GM19438 (cell line): ENCODE measurements at regions not wholly inside any gene's neighbourhood (a gene's known extent, or its start where the extent isn't known, plus 50 kb on each side); places are given as distances from the start of the nearest gene placed in this dataset.
"Not testable (repeated sequence)": the region's sequence is repeated elsewhere in the genome, so short reads cannot be mapped to it uniquely, and the experiment has no call there.

ENCODE experiments used
- ATAC-seq: cut with Tn5 transposase; IDR thresholded peaks from one replicate; pipeline ENCODE4 v1.9.1; 2021; ENCODE audit warnings: low read depth; ENCODE audit not compliant: unreplicated experiment

- ATAC-seq = not testable (repeated sequence)
Observed at GRCh38 chr14:37838778-37839177, 243.3 kb downstream of the TTC6 start.

DNA sequence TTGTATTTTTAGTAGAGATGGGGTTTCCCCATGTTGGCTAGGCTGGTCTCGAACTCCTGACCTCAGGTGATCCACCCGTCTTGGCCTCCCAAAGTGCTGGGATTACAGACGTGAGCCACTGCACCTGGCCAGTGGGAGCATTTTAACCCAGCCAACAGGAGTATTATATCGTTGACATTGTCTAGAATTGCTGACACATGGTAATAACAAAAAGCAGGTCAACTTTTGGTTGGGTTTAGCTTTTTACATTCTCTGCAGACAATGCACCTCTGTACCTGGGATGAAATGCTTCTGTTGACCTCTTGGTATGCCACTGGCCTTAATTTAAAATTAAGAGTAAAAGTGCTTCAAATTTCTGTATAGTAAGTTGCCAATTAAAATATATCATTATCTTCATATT lies 245.6 kb downstream of the TTC6 start:
- not testable (repeated sequence) for ATAC-seq

DNA sequence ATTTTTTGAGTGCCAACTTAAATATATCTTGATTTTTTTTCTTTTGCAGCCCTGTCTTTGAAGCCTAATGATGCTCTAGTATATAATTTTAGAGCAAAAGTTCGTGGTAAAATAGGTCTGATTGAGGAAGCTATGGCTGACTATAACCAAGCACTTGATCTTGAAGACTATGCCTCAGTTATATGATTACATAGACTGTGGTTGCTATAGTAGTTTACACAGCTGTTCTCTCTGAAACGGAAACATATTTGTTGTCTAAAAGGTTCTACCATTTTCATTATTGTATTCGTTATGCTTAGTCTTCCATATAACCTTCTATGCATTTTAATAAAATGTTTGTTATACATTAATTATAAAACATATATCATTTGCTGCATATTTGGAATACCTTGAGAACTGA lies 246.7 kb downstream of the TTC6 start:
- no peak for ATAC-seq

- ATAC-seq = no peak
Observed at GRCh38 chr14:37843954-37844607, 248.7 kb downstream of the TTC6 start.

DNA sequence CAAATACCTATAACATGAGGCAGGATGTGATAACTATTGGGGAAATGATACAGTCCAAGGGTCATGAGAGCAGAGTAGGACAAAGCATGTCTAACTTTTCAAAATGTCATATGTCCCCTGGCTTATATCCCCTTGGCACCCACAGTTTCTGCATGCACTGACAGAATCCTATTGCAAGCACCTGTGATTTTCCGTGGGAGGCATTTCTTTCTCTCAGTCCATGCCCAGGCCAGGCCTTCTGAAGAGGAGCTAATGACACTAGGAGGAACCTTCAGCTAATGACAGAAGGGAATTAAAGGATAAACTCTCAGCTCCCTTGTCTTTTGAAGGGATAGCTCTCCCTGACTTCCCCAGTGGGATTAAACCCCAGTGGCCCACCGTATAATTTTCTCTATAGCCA lies 249.2 kb downstream of the TTC6 start:
- ATAC-seq = no peak

DNA sequence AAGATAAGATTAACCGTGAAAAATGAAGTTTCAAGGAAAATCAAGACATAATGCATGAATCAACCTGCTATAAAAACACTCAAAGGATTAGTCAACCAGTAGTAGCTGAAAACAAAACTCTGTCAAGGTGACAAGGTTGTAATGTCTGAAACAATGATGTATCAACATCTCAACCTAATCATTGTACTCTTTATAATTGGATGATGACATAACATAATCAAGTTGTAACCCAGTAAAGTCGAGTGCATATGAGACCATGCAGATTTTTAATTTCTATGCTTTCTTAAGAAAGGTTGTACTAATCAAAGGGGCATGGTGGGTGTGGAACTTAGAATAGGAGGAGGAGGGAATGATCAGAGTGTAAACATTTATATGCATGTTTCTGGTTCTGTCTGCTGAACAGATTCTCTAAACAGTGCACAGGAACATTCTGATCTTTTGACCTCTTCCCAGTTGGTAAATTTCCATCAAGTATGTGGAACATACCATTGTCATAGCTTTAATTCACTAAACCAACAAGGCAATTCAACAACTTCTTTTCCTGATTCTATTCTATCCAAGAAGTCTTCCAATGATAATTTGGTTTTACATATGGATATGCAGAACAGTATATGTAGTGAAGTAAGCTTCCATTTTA lies 253.7 kb downstream of the TTC6 start:
- ATAC-seq = no peak

GRCh38 chr14:37851054-37851453 lies 255.6 kb downstream of the TTC6 start:
- no peak for ATAC-seq

DNA sequence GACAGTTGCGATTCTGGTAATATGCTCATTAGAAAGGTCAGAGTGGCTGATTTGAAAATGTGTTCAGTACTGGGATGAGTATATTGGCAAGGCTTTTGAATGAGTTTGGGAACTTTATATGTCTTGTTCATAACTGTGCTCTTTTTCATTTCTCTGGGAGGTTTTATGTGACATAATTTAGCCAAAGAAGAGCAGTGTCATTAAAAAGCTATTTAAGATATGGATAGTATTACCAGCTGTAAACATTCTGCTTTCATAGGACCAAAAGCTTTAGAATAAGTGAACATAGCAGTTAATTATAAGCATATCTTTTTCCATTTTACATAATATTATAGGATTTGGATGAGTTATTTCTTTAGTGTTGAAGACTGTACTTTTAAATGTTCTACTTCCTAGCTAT lies 260.4 kb downstream of the TTC6 start:
- no peak for ATAC-seq

DNA sequence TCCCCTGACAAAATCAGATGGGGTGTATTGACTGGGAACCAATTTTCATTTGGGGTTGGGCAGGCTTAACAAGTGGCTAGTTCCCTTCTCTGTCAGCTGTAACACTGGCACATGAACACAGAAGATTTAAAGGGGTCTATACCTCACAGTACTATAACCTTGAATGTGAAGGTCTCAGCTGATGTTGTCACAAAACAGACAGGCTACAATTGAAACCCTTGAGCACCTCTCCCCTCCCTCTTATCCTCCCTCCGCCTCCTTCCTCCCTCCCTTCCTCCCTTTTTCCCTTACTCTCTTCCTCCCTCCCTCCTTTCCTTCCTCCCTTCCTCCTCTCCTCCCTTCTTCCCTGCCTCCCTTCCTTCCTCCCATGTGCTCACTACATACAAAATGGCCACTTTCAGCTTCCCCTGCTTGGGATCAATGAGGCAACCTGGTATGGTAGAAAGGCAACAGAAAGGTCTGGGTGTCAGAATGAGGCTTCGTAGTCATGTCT lies 262.4 kb downstream of the TTC6 start:
- no peak for ATAC-seq

DNA sequence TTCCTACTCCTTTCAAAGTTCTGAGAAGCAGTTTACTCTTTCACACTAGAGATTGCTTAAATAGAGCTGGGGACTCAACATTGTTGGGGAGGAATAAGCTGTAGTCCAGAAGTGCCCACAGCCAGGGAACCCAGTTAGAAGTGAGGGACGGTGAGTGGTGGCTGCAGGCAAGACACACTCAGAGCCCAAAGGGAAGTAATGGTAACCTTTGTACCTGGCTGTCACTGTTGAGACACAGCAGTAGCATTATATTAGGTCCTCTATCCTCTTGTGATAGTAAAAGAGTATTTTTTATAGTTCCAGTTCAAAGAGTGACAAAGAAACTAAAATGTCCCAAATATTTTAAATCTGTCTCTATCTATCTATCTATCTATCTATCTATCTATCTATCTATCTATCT lies 263.3 kb downstream of the TTC6 start:
- ATAC-seq = no peak

GRCh38 chr14:37859177-37859576 lies 263.7 kb downstream of the TTC6 start:
- ATAC-seq = no peak

- no peak for ATAC-seq
Observed at GRCh38 chr14:37862263-37862662, 266.8 kb downstream of the TTC6 start.

GRCh38 chr14:37864128-37864527 lies 268.7 kb downstream of the TTC6 start:
- no peak for ATAC-seq

DNA sequence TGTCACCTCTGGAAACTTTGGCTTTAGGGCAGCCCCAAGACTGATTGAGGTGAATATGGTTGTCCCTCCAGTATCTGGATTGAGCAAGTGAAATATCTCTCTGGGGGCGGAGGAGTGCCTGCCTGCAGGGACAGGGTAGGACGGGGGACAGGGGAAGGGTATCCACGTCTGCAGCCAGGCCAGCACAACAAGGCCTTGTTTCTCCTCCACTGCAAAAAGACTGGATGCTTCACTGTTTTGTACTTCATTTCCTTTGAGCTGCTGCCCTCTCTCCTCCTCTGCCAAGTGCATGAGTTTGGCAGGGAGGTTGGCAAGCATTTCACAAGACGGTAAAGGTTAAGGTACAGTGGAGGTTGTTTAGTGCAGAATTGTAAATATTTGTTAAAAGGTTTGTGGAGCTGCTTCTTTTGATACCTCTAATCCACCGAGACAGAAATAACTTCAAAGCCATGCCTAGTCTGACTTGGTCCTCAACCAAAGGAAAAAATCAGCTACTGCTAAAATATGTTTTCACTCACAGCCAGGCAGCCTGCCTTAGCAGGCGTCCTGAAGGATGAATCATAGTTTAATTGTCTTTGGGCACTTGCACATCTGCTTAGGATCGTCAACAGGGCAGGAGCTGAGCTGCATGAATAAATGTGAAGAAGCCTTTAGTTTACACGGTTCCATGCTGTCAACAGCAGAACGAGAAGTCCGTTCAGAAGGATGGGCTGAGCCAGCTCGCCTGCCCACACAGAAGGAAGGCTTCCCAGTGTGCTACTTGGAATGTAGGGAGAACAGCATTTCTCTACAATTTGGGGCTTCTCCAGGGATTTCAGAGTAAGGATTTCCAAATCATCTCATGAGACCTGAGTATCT lies 269.7 kb downstream of the TTC6 start:
- ATAC-seq = no peak

- ATAC-seq = no peak
Observed at GRCh38 chr14:37865719-37866549, 270.5 kb downstream of the TTC6 start.

- no peak for ATAC-seq
Observed at GRCh38 chr14:37869633-37870032, 274.2 kb downstream of the TTC6 start.

GRCh38 chr14:37870170-37870569 lies 274.7 kb downstream of the TTC6 start:
- no peak for ATAC-seq

- ATAC-seq = no peak
Observed at GRCh38 chr14:37870632-37871346, 275.4 kb downstream of the TTC6 start.

DNA sequence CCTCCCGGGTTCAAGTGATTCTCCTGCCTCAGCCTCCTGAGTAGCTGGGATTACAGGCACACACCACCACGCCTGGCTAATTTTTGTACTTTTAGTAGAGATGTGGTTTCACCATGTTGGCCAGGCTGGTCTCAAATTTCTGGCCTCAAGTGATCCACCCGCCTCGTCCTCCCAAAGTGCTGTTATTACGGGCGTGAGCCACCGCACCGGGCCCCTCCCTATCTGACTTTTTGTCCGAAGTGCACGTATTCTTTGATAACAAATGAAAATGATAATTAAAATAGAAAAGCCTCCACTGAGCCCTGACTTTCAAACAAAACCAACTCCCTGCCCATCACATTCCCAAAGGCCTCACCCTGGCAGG lies 278.6 kb downstream of the TTC6 start:
- ATAC-seq = not testable (repeated sequence)
